GM23338 (cell line): ENCODE measurements at regions not wholly inside any gene's neighbourhood (a gene's known extent, or its start where the extent isn't known, plus 50 kb on each side); places are given as distances from the start of the nearest gene placed in this dataset.

Experiments
- CREB1 ChIP-seq: fragments of 250-450 bp; sonication (Bioruptor Pico); IDR thresholded peaks from 2 replicates; pipeline ENCODE4 v1.5.0; 2020; ENCODE audit warnings: low read depth, mild to moderate bottlenecking, moderate library complexity
- ETS1 ChIP-seq: IDR thresholded peaks from 2 replicates; pipeline ENCODE4 v1.6.1; 2016; ENCODE audit warnings: antibody characterized with exemption
- EZH2 ChIP-seq: fragments of 200-600 bp; sonication (generic); IDR thresholded peaks from one replicate; pipeline ENCODE4 v1.8.0; 2017; ENCODE audit warnings: antibody characterized with exemption, mild to moderate bottlenecking, low read depth; ENCODE audit not compliant: unreplicated experiment
- EZH2phosphoT487 ChIP-seq: fragments of 200-600 bp; sonication (generic); IDR thresholded peaks from one replicate; pipeline ENCODE4 v1.8.1; 2018; ENCODE audit warnings: antibody characterized with exemption; ENCODE audit not compliant: unreplicated experiment
- JUNB ChIP-seq: IDR thresholded peaks from one replicate; pipeline ENCODE4 v1.6.1; 2016; ENCODE audit warnings: antibody characterized with exemption; ENCODE audit not compliant: unreplicated experiment
- NANOG ChIP-seq: IDR thresholded peaks from 2 replicates; pipeline ENCODE4 v1.6.1; 2016; ENCODE audit warnings: antibody characterized with exemption, borderline replicate concordance
- POLR2AphosphoS5 ChIP-seq: IDR thresholded peaks from 2 replicates; pipeline ENCODE4 v1.6.1; 2016; ENCODE audit warnings: antibody characterized with exemption, low read depth
- REST ChIP-seq: IDR thresholded peaks from one replicate; pipeline ENCODE4 v1.6.1; 2018; ENCODE audit warnings: antibody characterized with exemption; ENCODE audit not compliant: unreplicated experiment
- STAT1 ChIP-seq: IDR thresholded peaks from one replicate; pipeline ENCODE4 v1.6.1; 2016; ENCODE audit warnings: antibody characterized with exemption; ENCODE audit not compliant: unreplicated experiment
- ZNF114 ChIP-seq: fragments of 250-450 bp; sonication (Bioruptor Pico); IDR thresholded peaks from 2 replicates; pipeline ENCODE4 v1.5.0; 2020; ENCODE audit warnings: mild to moderate bottlenecking, moderate library complexity
- ZNF331 ChIP-seq: fragments of 250-450 bp; sonication (Bioruptor Pico); IDR thresholded peaks from 2 replicates; pipeline ENCODE4 v1.5.0; 2020; ENCODE audit warnings: low read depth, mild to moderate bottlenecking, moderate library complexity
- TF ChIP-seq, protein P1 (sequence below), 2 experiments: fragments of 200-600 bp in 1 of 2; sonication (generic) in 1 of 2; conservative IDR thresholded peaks; 2 replicates each; pipeline versions ENCODE4 v1.5.1 to v1.6.1; 2016 to 2017; ENCODE audit warnings: antibody characterized with exemption in 2 of 2, low read depth in 2 of 2, mild to moderate bottlenecking in 2 of 2, moderate library complexity in 1 of 2
- TF ChIP-seq, protein P2 (sequence below): fragments of 250-450 bp; sonication (Bioruptor Pico); IDR thresholded peaks from 2 replicates; pipeline ENCODE4 v1.5.0; 2020; ENCODE audit warnings: mild to moderate bottlenecking, moderate library complexity

- no peak for TF ChIP-seq REST
- TF ChIP-seq EZH2phosphoT487, result no peak
- no peak for TF ChIP-seq POLR2AphosphoS5
- TF ChIP-seq, protein P1, sequence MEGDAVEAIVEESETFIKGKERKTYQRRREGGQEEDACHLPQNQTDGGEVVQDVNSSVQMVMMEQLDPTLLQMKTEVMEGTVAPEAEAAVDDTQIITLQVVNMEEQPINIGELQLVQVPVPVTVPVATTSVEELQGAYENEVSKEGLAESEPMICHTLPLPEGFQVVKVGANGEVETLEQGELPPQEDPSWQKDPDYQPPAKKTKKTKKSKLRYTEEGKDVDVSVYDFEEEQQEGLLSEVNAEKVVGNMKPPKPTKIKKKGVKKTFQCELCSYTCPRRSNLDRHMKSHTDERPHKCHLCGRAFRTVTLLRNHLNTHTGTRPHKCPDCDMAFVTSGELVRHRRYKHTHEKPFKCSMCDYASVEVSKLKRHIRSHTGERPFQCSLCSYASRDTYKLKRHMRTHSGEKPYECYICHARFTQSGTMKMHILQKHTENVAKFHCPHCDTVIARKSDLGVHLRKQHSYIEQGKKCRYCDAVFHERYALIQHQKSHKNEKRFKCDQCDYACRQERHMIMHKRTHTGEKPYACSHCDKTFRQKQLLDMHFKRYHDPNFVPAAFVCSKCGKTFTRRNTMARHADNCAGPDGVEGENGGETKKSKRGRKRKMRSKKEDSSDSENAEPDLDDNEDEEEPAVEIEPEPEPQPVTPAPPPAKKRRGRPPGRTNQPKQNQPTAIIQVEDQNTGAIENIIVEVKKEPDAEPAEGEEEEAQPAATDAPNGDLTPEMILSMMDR (conservative IDR thresholded peaks at IDR 0.05; ENCODE audit: low read depth in 2 of 2), result no peak
- no peak for TF ChIP-seq EZH2
- TF ChIP-seq CREB1 (CRISPR knock-in tag), result no peak
- TF ChIP-seq NANOG, result no peak
- TF ChIP-seq JUNB, result no peak
- TF ChIP-seq ETS1, result no peak
- TF ChIP-seq STAT1, result no peak
- no peak for TF ChIP-seq ZNF114
- TF ChIP-seq ZNF331 (CRISPR knock-in tag), result no peak
- TF ChIP-seq, protein P2, sequence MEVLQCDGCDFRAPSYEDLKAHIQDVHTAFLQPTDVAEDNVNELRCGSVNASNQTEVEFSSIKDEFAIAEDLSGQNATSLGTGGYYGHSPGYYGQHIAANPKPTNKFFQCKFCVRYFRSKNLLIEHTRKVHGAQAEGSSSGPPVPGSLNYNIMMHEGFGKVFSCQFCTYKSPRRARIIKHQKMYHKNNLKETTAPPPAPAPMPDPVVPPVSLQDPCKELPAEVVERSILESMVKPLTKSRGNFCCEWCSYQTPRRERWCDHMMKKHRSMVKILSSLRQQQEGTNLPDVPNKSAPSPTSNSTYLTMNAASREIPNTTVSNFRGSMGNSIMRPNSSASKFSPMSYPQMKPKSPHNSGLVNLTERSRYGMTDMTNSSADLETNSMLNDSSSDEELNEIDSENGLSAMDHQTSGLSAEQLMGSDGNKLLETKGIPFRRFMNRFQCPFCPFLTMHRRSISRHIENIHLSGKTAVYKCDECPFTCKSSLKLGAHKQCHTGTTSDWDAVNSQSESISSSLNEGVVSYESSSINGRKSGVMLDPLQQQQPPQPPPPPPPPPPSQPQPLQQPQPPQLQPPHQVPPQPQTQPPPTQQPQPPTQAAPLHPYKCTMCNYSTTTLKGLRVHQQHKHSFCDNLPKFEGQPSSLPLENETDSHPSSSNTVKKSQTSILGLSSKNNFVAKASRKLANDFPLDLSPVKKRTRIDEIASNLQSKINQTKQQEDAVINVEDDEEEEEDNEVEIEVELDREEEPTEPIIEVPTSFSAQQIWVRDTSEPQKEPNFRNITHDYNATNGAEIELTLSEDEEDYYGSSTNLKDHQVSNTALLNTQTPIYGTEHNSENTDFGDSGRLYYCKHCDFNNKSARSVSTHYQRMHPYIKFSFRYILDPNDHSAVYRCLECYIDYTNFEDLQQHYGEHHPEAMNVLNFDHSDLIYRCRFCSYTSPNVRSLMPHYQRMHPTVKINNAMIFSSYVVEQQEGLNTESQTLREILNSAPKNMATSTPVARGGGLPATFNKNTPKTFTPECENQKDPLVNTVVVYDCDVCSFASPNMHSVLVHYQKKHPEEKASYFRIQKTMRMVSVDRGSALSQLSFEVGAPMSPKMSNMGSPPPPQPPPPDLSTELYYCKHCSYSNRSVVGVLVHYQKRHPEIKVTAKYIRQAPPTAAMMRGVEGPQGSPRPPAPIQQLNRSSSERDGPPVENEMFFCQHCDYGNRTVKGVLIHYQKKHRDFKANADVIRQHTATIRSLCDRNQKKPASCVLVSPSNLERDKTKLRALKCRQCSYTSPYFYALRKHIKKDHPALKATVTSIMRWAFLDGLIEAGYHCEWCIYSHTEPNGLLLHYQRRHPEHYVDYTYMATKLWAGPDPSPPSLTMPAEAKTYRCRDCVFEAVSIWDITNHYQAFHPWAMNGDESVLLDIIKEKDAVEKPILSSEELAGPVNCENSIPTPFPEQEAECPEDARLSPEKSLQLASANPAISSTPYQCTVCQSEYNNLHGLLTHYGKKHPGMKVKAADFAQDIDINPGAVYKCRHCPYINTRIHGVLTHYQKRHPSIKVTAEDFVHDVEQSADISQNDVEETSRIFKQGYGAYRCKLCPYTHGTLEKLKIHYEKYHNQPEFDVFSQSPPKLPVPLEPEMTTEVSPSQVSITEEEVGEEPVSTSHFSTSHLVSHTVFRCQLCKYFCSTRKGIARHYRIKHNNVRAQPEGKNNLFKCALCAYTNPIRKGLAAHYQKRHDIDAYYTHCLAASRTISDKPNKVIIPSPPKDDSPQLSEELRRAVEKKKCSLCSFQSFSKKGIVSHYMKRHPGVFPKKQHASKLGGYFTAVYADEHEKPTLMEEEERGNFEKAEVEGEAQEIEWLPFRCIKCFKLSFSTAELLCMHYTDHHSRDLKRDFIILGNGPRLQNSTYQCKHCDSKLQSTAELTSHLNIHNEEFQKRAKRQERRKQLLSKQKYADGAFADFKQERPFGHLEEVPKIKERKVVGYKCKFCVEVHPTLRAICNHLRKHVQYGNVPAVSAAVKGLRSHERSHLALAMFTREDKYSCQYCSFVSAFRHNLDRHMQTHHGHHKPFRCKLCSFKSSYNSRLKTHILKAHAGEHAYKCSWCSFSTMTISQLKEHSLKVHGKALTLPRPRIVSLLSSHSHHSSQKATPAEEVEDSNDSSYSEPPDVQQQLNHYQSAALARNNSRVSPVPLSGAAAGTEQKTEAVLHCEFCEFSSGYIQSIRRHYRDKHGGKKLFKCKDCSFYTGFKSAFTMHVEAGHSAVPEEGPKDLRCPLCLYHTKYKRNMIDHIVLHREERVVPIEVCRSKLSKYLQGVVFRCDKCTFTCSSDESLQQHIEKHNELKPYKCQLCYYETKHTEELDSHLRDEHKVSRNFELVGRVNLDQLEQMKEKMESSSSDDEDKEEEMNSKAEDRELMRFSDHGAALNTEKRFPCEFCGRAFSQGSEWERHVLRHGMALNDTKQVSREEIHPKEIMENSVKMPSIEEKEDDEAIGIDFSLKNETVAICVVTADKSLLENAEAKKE (CRISPR knock-in tag), result no peak
Observed at GRCh38 chr12:68467514-68467913, 135.4 kb upstream of the MDM1 start.
